NOMO-1 (cell line): ENCODE measurements at regions not wholly inside any gene's neighbourhood (a gene's known extent, or its start where the extent isn't known, plus 50 kb on each side); places are given as distances from the start of the nearest gene placed in this dataset.

ENCODE experiments used
- DNase-seq, 2 experiments: peaks; one replicate each; lab custom pipeline; 2025; ENCODE audit not compliant: unreplicated experiment in 2 of 2; lab: John Stamatoyannopoulos, UW

- no peak for DNase-seq
Measured at GRCh38 chr20:6579417-6579816, 188.1 kb upstream of the BMP2 start.

DNA sequence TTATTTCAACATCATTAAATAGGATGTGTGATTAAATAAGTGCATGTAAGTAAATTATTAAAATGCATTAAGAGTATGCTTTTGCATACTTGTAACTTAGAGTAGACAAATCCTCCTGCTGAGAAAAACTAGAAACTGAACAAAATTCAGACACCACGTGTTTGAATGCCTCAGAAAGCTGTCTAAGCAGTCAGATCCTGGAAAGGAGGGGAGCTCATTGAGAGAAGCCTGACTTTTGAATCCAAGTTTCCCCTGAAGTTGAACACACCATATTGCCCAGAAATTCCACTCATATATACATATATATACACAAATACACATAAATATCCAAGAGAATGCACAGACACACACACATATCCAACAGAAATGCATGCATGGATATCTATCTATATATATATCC lies 190.0 kb upstream of the BMP2 start:
- no peak for DNase-seq

GRCh38 chr20:6576726-6577125 lies 190.8 kb upstream of the BMP2 start:
- DNase-seq, result no peak

DNA sequence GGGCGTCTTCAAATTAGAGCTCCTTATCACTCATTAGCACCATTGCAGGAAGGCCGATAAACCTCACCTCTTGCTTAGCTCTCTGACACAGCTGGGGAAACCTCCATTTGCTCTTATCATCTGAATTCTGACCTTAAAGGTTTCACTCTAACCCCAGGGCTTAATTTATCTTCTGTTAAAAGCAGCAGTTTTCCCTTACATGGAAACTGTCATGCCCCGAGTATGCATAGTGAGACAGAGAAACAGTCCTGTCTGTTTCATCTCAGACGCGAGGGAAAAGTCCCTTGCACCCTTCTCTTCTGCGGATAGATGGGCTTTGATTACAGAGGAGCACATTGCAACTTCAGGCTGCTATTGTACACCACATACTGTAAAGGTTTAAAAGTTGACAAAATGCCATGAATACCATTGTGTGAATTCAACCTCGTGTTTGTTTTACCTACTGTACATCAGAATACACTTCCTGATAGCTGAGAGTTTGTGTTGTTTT lies 191.5 kb upstream of the BMP2 start:
- no peak for DNase-seq

GRCh38 chr20:6566821-6567220 lies 200.7 kb upstream of the BMP2 start:
- peak; percentile 8 to 41 for DNase-seq

GRCh38 chr20:6562111-6562510 lies 205.4 kb upstream of the BMP2 start:
- DNase-seq, result no peak

GRCh38 chr20:6560978-6561377 lies 206.5 kb upstream of the BMP2 start:
- DNase-seq, result no peak

DNA sequence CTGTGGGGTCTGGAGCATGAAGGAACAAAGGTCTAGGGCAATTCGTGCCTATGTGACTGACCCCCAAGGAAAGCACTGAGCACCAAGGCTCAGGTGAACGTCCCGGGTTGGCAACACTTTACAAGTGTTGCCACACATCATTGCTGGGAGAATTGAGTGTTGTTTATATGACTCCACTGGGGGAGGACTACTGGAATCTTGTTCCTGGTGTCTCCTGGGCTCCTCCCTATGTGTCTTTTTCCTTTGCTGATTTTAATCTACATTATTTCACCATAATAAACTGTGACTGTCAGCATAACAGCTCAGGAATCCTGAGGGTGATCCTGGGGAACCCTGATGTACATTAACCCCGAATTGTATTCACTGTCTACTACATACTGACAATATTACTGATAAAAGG lies 207.7 kb upstream of the BMP2 start:
- DNase-seq, result no peak

DNA sequence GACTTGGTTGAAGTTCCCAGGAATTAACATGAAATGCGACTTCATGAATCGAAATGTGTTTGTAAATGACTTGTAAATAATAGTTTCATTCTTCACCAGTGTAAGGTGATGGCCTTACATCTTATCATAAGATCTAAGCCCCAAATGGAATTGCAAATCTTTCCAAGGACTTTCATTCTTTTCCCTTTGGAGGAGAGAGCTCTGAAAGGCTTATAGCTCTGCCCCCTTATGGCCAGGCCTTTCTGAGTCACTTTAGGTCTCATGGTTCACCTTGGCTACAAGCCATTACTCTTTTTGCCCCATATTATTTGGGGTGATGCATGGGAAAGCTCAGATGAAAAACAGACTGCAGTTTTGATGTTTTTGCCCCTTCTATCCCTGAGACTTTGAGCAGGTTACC lies 209.1 kb upstream of the BMP2 start:
- no peak for DNase-seq

GRCh38 chr20:6533761-6534479 lies 233.6 kb upstream of the BMP2 start:
- DNase-seq, result no peak

DNA sequence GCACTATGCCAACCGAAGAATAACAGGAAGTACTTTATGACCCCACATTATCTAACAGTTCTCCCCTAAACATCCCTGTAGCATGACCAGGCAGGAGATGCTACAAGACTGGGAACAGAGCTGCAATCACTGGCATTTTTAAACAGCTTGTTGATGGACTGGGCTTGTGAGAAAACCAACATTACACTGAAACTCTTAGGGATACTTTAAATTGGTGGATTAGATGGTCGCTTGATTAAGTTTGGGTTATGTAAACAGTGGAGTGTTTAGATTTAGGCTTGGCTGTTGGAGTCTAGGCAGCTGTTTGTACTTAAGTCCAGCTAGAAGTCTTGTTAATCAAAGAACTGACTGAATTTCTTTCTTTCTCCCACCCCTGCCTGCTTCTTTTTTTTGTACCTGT lies 234.1 kb upstream of the BMP2 start:
- DNase-seq, result peak in 1 of 2 experiments; percentile 27

DNA sequence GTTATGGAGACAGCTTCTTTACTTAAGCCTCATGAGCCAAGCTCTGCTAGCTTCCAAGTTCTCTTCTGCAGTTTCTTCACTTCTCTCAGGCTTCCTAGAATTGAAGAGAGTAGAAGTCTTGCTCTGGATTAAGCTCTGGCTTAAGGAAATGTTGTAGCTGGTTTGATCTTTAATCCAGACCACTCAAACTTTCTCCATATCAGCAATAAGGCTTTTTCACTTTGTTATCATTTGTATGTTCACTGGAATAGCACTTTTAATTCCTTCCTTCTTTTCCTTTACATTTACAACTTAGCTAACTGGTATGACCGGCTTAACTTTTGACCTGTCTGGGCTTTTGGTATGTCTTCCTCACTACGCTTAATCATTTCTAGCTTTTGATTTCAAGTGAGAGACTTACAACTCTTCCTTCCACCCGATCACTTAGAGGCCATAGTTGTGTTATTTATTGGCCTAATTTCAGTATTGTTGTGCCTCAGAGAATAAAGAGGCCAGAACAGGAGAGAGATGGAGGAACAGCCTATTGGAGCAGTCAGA lies 236.6 kb upstream of the BMP2 start:
- DNase-seq, result no peak

GRCh38 chr20:6530254-6530653 lies 237.2 kb upstream of the BMP2 start:
- DNase-seq, result no peak

GRCh38 chr20:6525447-6526303 lies 241.8 kb upstream of the BMP2 start:
- no peak for DNase-seq

DNA sequence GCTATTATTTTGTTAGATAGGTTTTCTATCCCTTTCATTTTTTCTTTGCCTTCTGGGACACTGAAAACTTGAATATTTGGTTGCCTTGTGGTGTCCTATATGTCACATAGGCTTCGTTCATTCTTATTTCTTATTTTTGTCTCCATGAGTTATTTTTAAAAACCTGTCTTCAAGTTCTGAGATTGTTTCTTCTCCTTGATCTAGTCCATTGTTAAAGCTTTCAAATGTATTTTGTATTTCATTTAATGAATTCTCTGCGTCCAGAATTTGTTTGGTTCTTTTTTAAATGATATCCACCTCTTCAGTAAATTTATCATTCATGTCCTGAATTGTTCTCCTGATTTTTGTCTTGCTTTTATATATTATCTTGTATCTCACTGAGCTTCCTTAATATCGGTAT lies 243.2 kb upstream of the BMP2 start:
- no peak for DNase-seq

DNA sequence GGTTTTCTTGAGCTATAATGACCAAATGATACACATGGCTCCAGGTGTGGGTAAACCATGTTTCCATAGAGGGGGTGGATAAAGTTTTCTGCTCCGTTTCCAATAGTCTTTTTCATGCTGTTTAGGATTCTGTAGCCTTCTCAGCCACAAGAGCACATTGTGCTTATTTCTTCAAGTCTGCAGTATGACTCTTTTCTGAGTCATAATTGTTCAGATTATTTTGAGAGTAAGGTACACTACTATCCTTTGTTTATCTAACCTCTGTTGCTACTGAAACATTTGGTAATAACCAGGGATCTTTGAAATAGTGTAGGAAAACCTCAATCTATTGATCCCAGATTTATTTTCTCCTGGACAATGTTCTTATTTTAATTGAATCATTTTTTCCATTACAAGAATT lies 247.9 kb upstream of the BMP2 start:
- no peak for DNase-seq

DNA sequence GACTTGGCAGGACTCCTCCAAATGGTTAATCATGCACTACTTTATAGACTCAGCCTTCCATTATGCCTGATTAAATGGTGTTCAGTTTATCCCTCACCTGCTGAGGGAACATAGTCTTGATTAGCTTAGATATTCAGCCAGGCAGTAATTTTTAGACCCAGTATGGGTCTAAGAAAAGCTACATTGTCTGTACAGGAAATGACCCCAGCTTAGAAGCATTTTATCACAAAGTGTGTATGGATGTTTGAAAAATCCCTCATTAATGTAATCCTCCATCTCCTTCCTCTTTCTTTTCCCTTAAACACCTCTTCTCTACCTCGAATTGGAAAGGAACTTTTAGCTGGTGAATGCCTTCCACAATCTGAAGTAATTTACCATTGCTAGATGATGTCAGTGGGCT lies 252.2 kb upstream of the BMP2 start:
- no peak for DNase-seq

DNA sequence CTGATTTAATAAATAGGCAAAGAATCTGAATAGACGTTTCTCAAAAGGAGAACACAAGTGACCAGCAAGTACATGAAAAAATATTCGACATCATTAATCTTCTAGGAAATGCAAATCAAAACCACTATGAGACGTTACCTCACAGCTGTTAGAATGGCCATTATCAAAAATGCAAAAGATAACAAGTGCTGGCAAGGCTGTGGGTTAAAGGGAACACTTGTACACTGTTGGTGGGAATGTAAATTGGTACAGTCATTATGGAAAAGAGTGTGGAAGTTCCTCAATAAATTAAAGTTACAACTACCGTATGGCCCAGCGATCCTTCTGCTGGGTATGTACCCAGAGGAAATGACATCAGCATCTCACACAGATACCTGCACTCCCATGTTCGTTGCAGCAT lies 253.9 kb upstream of the BMP2 start:
- no peak for DNase-seq

DNA sequence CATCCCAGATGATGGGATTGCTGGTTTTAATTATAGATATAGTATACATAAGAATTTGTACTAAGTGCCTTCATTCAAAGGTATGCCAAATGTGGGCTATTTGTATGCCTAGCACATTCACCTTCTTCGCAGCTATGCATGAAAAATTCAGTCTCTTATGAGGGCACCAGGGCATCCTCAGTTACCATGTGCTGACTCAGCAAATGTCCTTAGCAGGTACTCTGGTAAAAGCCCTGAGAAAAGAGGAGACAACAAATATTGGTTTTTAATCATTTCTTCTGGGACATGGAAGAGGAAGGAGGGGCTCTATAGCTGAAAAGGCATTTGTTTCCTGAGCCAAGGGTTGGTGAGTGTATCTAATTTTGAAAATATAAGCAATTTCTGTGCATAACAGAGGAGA lies 258.1 kb upstream of the BMP2 start:
- no peak for DNase-seq

- no peak for DNase-seq
Measured at GRCh38 chr20:6506906-6507305, 260.6 kb upstream of the BMP2 start.

DNA sequence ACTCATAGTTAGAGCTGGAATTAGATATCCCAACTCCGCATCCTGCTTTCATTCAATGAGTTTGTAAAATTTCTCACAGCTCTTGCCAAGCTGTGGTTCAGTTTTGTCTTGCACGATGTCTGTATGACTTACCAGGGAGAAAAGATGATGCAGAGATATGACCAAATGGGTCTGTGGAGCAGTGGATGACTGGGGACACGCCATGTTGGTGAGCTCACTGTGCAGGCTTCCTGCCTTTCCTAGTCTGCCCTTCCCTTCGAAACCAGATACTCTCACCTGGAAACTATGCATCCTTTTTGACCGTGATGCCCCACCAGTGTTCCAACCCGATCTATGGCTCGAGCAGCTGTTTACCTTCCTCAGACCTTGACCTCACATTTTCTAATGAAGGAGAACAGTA lies 262.7 kb upstream of the BMP2 start:
- no peak for DNase-seq

- no peak for DNase-seq
Measured at GRCh38 chr20:6504179-6504578, 263.3 kb upstream of the BMP2 start.
